GM19351 (cell line): ENCODE measurements at regions not wholly inside any gene's neighbourhood (a gene's known extent, or its start where the extent isn't known, plus 50 kb on each side); places are given as distances from the start of the nearest gene placed in this dataset.

ENCODE experiments used
- ATAC-seq: cut with Tn5 transposase; IDR thresholded peaks from one replicate; pipeline ENCODE4 v1.9.1; 2021; ENCODE audit warnings: mild to moderate bottlenecking, moderate library complexity; ENCODE audit not compliant: unreplicated experiment

DNA sequence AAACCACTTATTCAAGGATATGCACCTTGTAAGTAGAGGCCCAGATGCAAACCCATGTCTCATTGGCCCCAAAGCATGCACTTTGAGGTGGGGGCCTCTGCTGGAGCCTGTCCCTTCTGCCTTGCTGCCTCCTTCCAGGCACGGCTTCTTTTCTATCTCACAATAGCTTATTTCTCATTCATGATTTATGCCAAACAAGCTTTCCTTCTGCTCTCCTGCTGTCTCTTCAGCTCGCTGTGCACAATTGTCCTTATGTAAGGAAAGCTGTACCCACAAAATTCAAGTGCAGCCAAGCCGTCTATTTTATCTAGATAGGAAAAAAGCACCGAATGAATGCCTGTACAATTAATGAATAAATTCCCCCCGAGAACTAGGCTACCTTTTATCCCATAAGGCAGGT lies 124.8 kb upstream of the PACRGL start:
- ATAC-seq, result no peak

DNA sequence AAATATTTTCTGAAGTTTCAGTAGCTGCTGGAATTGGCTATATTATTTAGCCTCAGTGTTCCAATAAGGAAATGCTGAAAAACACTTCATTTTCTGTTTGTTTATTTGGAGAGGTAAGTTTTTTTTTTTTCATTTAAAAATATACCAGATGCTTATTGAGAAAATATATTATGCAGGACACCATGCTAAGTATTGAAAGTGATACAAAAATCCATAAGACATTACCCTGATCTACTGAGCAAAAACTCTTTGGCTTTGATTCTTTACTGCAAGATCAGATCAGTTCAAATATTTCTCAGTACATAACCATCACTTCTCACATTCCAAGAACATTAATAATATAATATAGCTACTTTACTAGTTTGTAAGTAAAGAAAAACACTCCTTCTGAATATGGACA lies 123.4 kb upstream of the PACRGL start:
- no peak for ATAC-seq

DNA sequence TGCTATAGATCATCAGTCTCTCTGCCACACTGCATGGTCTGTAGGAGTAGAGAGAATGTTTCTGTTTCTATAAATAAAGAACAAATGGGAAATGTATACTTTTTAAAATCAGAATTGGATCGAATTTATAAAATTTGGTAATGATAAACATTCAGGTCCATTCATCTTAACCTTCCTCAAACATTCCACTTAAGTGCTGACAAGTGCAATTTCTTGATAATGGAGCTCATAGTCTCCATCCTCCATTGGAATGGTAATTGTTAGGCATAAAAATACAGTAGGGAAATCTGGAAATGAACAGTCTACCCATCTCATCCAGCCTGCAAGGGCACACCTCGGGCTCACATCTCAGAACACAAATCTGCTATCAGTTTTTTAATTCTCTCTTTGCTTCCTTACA lies 122.6 kb upstream of the PACRGL start:
- ATAC-seq, result no peak

DNA sequence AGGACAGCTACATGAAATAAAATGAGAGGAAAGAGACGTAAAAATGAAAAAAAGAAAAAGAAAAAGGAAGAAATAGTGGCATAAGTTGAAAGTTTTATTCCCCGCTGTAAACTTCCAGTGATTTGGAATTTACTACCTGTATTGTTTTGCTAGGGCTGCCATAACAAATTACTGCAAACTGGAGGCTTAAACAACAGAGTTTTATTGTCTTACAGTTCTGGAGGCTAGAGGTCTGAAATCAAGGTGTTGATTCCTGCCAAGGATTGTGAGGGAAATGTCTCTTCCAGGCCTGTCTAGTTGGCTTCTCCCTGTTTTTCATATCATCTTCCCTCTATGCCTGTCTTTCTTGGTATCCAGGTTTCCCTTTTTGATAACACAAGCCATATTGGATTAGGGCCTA lies 119.4 kb upstream of the PACRGL start:
- ATAC-seq, result no peak

DNA sequence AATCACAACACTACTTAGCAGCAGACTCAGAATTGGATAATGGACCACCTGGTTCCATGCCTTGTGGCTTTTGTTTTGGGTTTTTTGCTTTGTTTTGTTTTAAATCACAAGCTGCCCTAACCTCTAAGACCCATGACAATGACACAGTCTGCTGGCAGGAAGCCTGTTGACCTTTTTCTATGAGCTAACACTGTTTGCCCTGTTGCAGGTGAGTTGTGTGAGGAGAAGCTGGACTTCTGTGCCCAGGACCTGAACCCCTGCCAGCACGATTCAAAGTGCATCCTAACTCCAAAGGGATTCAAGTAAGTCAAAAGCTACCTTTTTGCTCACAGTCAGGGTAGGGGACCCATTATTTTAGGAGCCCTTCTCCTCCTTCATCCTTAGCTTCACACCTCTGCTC lies 110.8 kb upstream of the PACRGL start:
- no peak for ATAC-seq

DNA sequence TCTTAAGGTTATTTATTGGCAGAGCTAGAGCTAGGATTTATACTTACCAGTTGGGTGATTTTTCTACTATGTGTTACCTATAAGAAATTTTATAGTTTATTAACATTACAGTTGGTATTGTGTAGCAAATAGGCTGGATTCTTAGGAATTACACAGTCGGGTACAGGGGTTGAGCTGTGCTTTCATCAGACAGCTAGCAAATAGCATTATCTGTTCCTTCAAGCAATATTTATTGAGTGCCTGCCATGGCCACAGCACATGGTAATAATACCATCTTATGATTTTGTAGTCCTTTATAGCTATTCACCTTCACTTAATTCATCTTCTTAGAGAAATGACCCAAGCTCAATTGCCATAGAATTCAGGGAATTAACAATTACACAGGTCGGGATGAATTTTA lies 109.4 kb upstream of the PACRGL start:
- no peak for ATAC-seq

DNA sequence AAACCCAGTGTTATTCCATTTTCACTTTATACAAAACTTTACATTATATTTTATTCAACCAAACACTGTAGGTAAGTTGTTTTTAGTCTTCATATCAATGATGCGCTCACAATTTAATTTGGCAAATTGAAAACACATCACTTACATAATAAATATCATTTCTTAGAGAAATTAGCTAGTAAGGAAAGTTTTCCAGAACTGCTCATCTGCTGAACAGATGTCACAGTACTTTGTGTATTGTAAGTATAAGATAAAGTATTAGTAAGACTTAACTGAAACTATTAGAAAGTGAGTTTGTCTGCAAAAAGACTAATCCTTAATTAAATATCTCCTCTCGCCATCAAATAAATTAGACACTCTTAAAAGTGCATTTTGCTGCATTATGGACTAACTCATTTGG lies 108.7 kb upstream of the PACRGL start:
- ATAC-seq, result no peak

DNA sequence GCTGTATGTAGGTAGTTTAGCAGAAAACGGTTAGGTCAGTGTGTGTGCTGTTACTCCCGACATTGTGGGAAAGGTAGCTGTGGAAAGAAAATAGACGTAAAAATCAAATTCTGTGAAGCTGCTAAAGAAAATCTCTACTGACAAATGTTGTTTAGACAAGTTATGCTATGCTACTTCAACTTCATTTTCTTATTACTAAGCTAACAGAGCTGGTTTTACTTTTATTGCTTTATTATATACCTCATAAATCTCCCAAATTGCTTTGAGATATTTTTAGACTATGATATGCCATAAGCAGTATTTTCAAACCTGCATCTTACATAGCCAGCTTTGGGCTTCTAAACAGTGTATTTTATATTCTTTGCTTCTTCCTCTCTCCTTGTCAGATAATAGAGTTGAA lies 108.2 kb upstream of the PACRGL start:
- no peak for ATAC-seq

DNA sequence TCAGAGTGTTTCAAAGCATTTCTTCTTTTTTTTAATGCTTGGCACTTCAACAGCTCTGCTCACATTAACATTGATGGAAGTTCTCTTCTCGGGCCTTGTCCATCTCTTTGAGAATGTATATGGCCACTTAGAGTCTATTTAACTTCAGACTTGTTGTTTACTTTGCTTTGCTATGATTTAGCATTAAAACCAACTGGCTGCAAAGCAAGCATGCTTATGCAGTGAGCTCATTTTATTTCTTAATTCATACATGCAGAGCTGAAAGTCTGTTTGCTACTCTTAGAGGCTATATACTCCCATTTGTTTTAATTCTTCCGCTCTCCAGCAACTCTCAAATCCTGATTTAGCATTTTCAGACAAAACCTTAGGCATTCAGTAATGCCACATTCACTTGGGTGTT lies 107.6 kb upstream of the PACRGL start:
- ATAC-seq, result no peak

DNA sequence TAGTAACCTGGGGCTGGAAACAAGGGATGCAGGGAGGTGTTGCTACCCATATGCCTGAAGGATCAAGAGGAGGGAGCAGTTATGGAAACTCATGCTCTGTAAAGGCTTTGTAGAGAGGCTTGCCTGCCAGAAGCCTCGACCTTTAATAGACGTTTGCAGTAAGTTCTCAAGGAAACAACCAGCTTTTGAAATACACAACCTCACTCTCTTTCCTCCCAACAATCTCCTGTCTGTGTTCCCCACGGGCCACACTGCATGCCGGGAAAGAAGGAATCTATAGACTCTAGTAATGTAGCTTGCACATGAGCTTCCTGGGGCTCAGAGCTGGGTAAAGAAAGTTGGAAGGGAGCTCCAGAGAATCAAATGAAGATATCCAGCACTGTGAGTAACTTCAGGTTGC lies 101.6 kb upstream of the PACRGL start:
- ATAC-seq, result no peak

DNA sequence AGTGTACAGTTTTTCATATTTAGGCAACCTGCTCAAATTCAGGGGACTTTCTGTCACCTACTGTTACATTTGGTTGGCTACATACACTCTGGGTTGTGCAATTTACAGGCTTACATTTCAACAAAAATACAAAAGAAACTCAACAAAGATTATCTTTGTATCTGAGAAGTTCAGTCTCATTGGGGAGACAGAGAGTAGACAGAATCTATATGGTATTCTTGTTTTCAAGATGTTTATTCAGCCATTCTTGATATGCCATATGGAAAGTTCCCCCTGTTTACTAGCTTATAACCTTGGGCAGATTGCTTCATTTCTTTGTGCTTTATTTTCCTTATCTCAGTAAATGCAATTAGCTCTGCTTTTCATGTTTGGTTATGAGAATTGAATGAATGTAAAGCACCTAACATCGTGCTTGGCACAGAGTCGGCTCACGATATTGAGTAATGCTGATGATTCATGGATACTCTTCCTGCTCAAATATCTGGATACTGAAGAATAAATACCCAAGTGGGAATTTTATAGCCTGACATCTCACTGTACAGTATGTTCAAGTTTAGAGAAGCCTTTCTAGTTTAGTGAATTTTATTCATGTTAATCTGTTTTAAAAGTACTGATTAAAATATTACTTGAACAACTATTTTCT lies 96.5 kb upstream of the PACRGL start:
- no peak for ATAC-seq

DNA sequence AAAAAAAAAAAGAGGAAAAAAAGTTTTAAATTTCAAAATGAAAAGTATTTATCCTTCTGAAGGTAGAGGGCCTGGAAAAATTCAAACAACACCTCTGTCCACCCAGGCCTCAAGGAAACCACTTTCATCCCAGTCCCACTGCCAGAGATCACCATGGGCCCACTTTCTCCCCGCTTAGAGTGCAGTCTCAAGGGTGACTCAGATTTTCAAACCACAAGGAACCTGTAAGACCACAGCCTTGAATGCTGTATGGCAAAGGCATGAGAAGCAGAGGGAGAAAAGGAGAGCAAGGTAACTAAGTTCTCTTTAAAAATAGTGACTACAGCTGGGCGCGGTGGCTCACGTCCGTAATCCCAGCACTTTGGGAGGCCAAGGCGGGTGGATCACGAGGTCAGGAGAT lies 87.9 kb upstream of the PACRGL start:
- ATAC-seq, result no peak

DNA sequence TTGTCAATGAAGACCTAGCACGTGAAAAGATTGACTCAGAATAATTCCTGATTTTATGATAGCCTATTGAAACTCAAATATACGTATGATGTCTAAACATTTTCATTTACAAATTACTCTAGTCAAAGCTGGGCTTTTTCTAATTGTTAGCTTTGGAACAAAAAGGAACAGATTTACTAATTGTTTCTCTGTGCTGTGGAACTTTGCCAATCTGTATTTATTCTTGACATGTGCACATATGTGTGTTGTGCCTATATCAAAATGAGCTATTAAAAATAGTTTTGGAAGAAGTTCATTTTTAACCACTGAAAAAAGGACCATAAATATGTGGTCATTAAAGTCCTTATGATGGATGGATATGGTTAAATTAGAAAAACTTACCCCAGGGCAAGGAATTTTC lies 85.4 kb upstream of the PACRGL start:
- no peak for ATAC-seq

DNA sequence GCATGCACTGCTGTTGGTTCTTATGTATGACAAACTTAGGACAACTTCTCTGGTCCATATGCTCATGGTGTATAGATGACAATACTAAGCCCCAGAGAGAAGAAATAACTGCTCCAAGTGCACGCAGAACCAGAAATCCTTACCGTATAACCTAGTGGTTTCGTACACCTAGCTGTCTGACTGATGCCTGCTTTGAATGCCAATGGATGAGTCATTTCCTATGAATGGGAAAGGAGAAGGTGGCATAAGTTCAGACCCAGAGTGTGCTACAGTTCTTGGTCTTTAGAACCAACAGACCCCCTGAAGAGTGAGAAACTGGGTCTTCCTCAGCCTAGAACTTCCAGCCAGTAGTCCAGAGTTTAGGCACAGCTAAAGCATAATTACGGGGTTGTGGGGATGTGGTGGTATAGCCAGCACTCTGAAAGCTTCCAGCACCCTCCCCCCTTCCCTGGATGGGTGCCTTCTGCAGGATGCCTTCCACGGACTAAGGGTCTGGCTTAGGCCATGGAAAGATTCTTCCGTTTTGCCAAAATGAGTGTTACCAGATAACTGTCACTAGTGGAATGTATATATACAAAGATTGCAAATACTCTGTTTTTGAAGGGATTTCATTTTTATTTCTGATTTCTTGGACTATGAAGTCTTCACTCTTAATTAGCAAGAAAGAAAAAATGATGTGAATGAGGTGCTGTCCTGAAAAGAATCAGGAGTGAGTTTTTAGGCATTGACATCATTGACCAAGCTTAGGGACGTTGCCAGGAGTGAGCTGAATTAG lies 84.6 kb upstream of the PACRGL start:
- no peak for ATAC-seq

DNA sequence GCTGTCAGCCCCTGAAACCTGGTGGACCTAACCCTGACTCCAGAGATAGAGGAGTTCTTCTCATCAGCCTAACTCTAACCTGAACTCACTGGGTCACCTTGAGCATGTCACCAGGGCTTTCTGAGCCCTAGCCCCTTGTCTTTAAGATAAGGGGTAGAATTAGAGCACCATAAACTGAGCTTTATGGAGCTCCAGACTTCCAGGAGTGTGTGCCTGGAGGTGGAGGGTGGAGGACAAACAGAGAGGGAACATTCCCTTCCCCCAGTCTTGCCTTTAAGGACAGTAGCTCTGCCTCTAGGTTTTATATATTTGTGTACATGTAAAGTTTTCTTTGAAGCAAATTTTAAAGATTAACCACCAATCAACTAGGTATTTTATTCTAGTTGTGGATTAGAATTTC lies 83.9 kb upstream of the PACRGL start:
- no peak for ATAC-seq

DNA sequence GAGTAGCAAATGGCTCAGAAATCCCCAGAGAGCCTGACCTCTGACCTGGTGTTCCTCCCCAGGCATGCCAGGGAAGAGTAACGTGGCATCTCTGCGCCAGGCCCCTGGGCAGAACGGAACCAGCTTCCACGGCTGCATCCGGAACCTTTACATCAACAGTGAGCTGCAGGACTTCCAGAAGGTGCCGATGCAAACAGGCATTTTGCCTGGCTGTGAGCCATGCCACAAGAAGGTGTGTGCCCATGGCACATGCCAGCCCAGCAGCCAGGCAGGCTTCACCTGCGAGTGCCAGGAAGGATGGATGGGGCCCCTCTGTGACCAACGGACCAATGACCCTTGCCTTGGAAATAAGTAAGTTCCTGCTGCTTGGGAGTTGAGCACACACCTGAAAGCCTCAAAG lies 83.4 kb upstream of the PACRGL start:
- no peak for ATAC-seq

DNA sequence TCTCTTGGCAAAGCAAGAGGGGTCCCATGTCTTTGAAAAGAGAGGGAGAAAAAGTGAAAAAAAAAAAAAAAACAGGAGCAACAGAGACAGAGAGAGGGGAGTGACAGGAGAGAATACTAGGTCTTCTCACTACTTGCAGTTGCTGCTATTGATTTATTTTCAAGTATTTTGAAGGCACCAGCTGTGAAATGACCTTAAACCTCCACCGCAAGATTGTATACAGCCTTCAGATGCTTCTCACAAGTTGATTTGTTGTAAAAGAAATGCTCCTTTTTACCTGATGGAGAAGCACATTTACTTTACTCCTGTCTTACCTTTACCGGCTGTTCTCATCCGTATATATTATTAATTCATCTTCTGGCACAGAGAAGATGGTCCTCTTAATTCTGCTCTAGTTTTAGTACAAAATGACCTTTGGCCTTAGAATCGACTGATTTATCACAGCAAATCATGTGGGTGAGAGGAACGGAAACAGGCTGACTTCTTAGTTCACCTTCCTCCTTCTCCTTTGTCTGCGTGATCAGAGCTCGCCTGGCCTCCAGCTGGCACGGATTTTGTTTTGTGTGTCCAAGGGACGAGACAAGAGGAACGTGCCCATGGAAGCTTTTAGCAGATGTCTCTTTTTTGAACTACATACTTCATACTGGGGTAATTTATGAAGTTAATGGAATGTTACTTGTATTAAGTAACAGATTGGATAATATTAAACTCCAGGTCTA lies 82.4 kb upstream of the PACRGL start:
- no peak for ATAC-seq

DNA sequence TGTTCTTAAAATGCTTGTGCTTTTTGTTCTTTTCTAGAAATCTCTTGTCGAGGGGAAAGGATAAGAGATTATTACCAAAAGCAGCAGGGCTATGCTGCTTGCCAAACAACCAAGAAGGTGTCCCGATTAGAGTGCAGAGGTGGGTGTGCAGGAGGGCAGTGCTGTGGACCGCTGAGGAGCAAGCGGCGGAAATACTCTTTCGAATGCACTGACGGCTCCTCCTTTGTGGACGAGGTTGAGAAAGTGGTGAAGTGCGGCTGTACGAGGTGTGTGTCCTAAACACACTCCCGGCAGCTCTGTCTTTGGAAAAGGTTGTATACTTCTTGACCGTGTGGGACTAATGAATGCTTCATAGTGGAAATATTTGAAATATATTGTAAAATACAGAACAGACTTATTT lies 81.5 kb upstream of the PACRGL start:
- ATAC-seq, result no peak

DNA sequence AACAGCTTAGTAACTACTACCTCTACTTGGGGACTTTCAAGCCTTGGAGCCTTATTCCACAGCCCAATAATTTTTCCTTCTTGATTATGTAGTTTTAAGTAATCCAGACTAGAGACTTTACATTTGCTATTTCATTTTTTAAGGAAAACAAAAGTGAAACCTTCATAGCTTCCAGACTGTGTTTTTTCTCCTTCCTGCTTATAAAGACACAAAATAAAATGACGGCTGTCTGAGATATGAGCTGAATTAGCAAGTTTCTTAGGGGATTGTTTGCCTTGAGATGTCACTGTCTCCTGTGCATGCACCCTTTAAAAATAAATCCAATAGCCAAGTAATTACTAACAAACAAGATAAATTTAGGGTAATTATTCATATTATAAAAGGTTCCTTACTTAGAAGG lies 78.8 kb upstream of the PACRGL start:
- no peak for ATAC-seq

DNA sequence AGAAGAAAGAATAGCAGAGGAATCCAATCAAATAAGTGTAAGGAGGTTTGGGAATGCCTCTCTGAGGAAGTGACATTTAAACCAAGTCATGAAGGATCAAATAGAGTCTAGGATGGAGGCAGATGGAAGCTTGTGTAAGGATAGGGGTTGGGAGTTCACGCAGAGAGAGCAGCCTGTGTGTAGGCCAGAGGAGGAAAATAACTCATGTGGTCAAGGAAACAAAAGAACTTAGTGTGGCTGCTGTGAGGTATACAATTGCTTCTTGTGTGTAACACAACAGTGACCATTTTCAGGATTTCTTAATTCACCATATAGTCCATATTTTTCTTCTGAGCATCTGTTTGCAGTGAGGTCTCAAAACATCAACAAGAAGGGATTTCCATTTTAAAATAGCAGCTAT lies 77.6 kb upstream of the PACRGL start:
- ATAC-seq, result no peak

DNA sequence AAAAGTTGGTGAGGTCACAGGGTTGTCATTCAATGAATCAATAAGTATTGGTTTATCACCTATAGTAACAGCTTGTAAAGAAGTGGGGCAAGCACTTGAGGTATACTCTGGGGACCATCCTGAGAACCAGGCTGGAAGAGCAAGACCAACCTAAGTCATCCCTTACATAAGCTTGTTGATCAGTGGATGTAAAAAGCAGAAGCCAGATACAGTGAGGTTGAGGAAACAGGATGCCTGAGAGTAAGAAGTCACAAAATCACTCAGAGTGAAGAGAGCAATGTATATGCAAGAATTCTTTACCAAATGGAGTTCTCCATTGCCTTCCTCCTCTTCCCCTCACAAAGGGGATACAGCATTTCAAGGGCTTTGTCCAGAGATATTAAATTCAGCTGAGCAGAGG lies 76.3 kb upstream of the PACRGL start:
- no peak for ATAC-seq

DNA sequence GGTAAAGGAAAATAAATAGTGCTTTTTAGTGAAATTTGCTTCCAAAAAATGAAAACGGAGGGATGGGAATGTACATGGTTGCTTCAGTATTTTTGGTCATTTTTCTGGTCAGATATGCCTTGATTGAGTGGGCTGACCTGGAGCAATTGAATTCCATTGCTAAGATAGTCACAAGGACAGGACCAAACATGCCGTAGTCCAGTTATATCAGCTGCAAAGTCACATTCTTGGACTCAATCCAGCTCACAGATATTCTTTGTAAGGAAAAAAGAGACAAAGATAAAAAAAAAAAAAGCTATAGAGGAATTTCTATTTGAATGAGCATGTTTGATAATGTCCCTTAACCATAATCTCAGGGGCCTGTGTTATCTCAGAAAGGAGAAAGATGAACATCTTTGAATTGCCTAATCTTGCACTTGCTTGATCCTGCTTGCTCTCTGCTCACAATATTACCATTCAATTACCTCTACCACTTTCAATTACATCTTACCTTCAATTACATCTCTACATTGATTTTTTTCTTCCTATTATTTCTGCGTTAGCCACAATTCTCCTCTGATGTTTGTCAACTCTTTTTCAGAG lies 75.4 kb upstream of the PACRGL start:
- no peak for ATAC-seq
